Activated CD4-positive, alpha-beta memory T cell treated with anti-CD3 and anti-CD28 coated beads for 36 hours (primary cell): ENCODE measurements at regions not wholly inside any gene's neighbourhood (a gene's known extent, or its start where the extent isn't known, plus 50 kb on each side); places are given as distances from the start of the nearest gene placed in this dataset.
A peak's percentile ranks its signal among the peaks of the same experiment; 100 is the strongest.
"Not testable (repeated sequence)": the region's sequence is repeated elsewhere in the genome, so short reads cannot be mapped to it uniquely, and the experiment has no call there.

ENCODE experiments used
- CTCF ChIA-PET: fragments of 350-600 bp; sonication (Branson Sonifier 250); formaldehyde crosslinking; loops from one replicate; lab custom pipeline; 2021; ENCODE audit warnings: antibody characterized with exemption, inconsistent platforms; lab: Charles Lee
- POLR2A ChIA-PET: fragments of 350-600 bp; sonication (Branson Sonifier 250); formaldehyde crosslinking; loops from one replicate; lab custom pipeline; 2021; ENCODE audit warnings: antibody characterized with exemption; lab: Charles Lee
- DNase-seq: peaks from one replicate; pipeline ENCODE4 v3.0.0-alpha.2; 2020
- H3K27ac Mint-ChIP-seq: one replicate; pipeline ENCODE4 v1.8.0; 2021; ENCODE audit warnings: mixed read lengths
- H3K27me3 Mint-ChIP-seq: one replicate; pipeline ENCODE4 v1.8.0; 2021; ENCODE audit warnings: mixed read lengths
- H3K36me3 Mint-ChIP-seq: one replicate; pipeline ENCODE4 v1.8.0; 2021; ENCODE audit warnings: mixed read lengths
- H3K4me1 Mint-ChIP-seq: one replicate; pipeline ENCODE4 v1.8.0; 2021; ENCODE audit warnings: low read depth, mixed read lengths
- H3K4me3 Mint-ChIP-seq: one replicate; pipeline ENCODE4 v1.8.0; 2021; ENCODE audit warnings: mild to moderate bottlenecking, mixed read lengths
- H3K9me3 Mint-ChIP-seq: one replicate; pipeline ENCODE4 v1.8.0; 2021; ENCODE audit warnings: mixed read lengths
- intact Hi-C: fragments of 100-400 bp; cut with micrococcal nuclease; formaldehyde crosslinking; loops from one replicate; pipeline ENCODE4 v1.15.1; 2023

DNA sequence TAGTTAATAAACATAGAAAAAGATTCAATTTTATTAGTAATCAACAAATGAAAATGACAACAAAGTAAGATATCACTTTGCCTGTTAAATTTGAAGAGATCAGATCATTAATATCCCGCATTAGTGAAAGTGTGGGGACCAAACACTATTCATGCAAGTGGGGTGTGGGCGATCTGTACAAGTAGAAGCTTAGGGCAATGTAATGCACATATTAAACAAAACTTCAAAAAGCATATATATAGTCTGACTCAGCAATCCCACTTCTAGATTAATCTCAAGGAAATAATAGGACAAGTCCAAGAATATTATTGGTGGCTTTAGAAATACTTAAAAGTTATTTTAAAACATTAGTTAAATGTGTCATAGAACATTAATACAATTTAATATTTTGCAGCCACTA is 188.5 kb downstream of the LRRC70 start:
- intact Hi-C loops = no loop called here
- POLR2A ChIA-PET = no interaction called here
- no peak overlapping the region for H3K27ac Mint-ChIP-seq
- H3K27me3 Mint-ChIP-seq = no peaks in the 10 kb centered on the region
- DNase-seq = no peak
- no peaks in the 10 kb centered on the region for H3K9me3 Mint-ChIP-seq
- CTCF ChIA-PET = interaction anchor here (1.4 kb wide), 1 partner anchor 12 kb away, joined by 5 read pairs; no protein-coding TSS in a partner anchor
- no peaks in the 10 kb centered on the region for H3K4me1 Mint-ChIP-seq
- no peak overlapping the region for H3K4me3 Mint-ChIP-seq
- no peaks in the 10 kb centered on the region for H3K36me3 Mint-ChIP-seq

- Mint-ChIP-seq H3K36me3 (no peaks in the 10 kb centered on the region), H3K27ac (no peak overlapping the region), H3K4me3 (no peak overlapping the region), H3K27me3 (no peaks in the 10 kb centered on the region), H3K4me1 (no peaks in the 10 kb centered on the region), H3K9me3 (peaks cover 4% of the 10 kb centered on the region)
- intact Hi-C loops = no loop called here
- no peak for DNase-seq
- CTCF ChIA-PET = no interaction called here
- POLR2A ChIA-PET = no interaction called here
Measured at GRCh38 chr5:62762503-62762902, 183.9 kb downstream of the LRRC70 start.

GRCh38 chr5:62757686-62758085 is 179.1 kb downstream of the LRRC70 start:
- H3K27me3 Mint-ChIP-seq, H3K36me3 Mint-ChIP-seq, CTCF ChIA-PET, H3K4me1 Mint-ChIP-seq, POLR2A ChIA-PET, DNase-seq, H3K4me3 Mint-ChIP-seq, H3K27ac Mint-ChIP-seq, intact Hi-C loops: not testable (repeated sequence)
- H3K9me3 Mint-ChIP-seq = peaks cover 14% of the 10 kb centered on the region

DNA sequence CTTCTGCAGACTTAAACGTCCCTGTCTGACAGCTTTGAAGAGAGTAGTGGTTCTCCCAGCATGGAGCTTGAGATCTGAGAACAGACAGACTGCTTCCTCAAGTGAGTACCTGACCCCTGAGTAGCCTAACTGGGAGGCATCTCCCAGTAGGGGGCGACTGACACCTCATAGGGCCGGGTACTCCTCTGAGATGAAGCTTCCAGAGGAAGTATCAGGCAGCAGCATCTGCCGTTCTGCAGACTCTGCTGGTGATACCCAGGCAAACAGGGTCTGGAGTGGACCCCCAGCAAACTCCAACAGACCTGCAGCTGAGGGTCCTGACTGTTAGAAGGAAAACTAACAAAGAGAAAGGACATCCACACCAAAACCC is 174.4 kb downstream of the LRRC70 start:
- H3K27me3 Mint-ChIP-seq, POLR2A ChIA-PET, H3K27ac Mint-ChIP-seq, intact Hi-C loops, CTCF ChIA-PET, H3K4me1 Mint-ChIP-seq, DNase-seq, H3K36me3 Mint-ChIP-seq, H3K4me3 Mint-ChIP-seq: not testable (repeated sequence)
- H3K9me3 Mint-ChIP-seq = peaks cover 12% of the 10 kb centered on the region

DNA sequence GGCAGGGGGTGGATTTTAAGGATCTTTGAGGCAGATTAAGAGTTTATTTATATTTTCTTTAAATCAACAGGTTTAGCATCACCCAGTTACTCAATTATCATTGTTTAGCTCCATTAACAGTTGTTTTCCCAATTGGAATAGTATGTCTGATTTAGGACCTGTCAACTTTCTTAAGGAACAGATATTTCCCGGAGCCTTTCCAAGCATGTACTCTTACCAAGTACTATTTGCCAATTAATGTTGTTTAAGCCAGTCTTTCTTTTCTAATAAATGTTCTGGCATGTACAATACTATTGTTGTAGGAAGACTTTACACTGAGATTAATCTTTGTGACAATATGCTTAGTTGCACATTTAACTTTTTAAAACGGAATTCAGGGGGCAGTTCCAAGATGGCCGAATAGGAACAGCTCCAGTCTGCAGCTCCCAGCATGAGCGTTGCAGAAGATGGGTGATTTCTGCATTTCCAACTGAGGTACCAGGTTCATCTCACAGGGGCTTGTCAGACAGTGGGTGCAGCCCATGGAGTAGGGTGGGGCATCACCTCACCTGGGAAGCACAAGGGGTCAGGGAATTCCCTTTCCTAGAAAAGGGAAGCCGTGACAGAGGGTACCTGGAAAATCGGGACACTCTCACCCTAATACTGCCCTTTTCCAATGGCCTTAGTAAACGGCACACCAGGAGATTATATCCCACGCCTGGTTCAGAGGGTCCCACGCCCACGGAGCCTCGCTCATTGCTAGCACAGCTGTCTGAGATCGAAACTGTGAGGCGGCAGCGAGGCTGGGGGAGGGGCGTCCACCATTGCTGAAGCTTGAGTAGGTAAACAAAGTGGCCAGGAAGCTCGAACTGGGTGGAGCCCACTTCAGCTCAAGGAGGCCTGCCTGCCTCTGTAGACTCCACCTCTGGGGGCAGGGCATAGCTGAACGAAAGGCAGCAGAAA is 173.7 kb downstream of the LRRC70 start:
- H3K36me3 Mint-ChIP-seq, intact Hi-C loops, H3K27ac Mint-ChIP-seq, POLR2A ChIA-PET, CTCF ChIA-PET, H3K4me1 Mint-ChIP-seq, H3K4me3 Mint-ChIP-seq, DNase-seq, H3K27me3 Mint-ChIP-seq, H3K9me3 Mint-ChIP-seq: not testable (repeated sequence)

- no peaks in the 10 kb centered on the region for H3K9me3 Mint-ChIP-seq
- no peaks in the 10 kb centered on the region for H3K36me3 Mint-ChIP-seq
- DNase-seq = no peak
- no peak overlapping the region for H3K27ac Mint-ChIP-seq
- POLR2A ChIA-PET = no interaction called here
- intact Hi-C loops = no loop called here
- H3K27me3 Mint-ChIP-seq = peaks cover 12% of the 10 kb centered on the region
- CTCF ChIA-PET = no interaction called here
- H3K4me3 Mint-ChIP-seq = no peak overlapping the region
- no peaks in the 10 kb centered on the region for H3K4me1 Mint-ChIP-seq
Measured at GRCh38 chr5:62742207-62742606, 163.6 kb downstream of the LRRC70 start.

DNA sequence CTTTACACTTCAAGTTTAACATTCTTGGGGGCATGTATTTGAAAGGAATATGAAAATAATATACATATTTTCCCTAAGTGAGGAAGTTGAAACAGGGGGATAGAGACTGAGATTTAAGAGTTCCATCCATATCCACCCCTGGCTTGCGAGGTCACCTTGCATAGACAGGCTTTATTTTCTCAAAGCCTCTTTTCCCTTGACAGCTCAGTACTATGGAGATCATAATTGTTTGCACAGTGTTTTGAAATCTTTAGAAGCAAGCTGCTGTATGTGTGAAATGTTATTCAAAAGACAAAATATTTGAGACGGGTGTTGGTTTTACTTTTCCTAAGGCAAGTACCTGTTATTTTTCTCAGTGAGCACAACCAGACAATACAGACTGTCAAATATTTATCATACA is 163.1 kb downstream of the LRRC70 start:
- H3K4me1 Mint-ChIP-seq = no peaks in the 10 kb centered on the region
- no peak overlapping the region for H3K4me3 Mint-ChIP-seq
- ChIA-PET POLR2A (no interaction called here), CTCF (no interaction called here)
- H3K36me3 Mint-ChIP-seq = no peaks in the 10 kb centered on the region
- peaks cover 12% of the 10 kb centered on the region for H3K27me3 Mint-ChIP-seq
- no peak overlapping the region for H3K27ac Mint-ChIP-seq
- DNase-seq = no peak
- intact Hi-C loops = no loop called here
- H3K9me3 Mint-ChIP-seq = no peaks in the 10 kb centered on the region

- H3K27me3 Mint-ChIP-seq = peaks cover 11% of the 10 kb centered on the region
- H3K9me3 Mint-ChIP-seq = peaks cover 10% of the 10 kb centered on the region
- no peak overlapping the region for H3K27ac Mint-ChIP-seq
- POLR2A ChIA-PET = no interaction called here
- CTCF ChIA-PET = no interaction called here
- H3K4me1 Mint-ChIP-seq = no peaks in the 10 kb centered on the region
- intact Hi-C loops = no loop called here
- no peak for DNase-seq
- H3K4me3 Mint-ChIP-seq = no peak overlapping the region
- H3K36me3 Mint-ChIP-seq = no peaks in the 10 kb centered on the region
Measured at GRCh38 chr5:62737766-62738165, 159.1 kb downstream of the LRRC70 start.

GRCh38 chr5:62732677-62733121 is 154.1 kb downstream of the LRRC70 start:
- peaks cover 8% of the 10 kb centered on the region for H3K27me3 Mint-ChIP-seq
- no peaks in the 10 kb centered on the region for H3K36me3 Mint-ChIP-seq
- ChIA-PET CTCF (no interaction called here), POLR2A (no interaction called here)
- intact Hi-C loops = no loop called here
- H3K27ac Mint-ChIP-seq = no peak overlapping the region
- H3K4me3 Mint-ChIP-seq = no peak overlapping the region
- no peak for DNase-seq
- peaks cover 10% of the 10 kb centered on the region for H3K9me3 Mint-ChIP-seq
- no peaks in the 10 kb centered on the region for H3K4me1 Mint-ChIP-seq

DNA sequence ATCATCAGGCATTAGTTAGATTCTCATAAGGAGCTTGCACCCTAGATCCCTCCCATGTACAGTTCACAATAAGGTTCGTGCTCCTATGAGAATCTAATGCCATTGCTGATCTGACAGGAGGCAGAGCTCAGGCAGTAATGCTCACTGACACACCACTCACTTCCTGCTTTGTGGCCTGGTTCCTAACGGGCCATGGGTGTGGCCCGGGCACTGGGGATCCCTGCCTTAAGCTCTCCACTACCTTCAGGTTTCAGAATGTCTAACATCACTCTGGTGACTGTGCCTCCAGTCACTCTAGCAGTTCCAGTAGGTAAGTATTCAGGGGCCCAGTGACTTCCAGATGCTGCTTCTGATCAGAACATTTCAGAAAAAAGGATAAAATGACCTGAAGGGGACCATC is 152.4 kb downstream of the LRRC70 start:
- H3K27ac Mint-ChIP-seq = no peak overlapping the region
- peak; percentile 20 for DNase-seq
- no peaks in the 10 kb centered on the region for H3K4me1 Mint-ChIP-seq
- no peaks in the 10 kb centered on the region for H3K36me3 Mint-ChIP-seq
- intact Hi-C loops = no loop called here
- H3K4me3 Mint-ChIP-seq = no peak overlapping the region
- ChIA-PET POLR2A (no interaction called here), CTCF (interaction anchor here (1.0 to 1.7 kb wide), 3 partner anchors 11 to 48 kb away, joined by 3 read pairs; no protein-coding TSS in a partner anchor)
- peaks cover 8% of the 10 kb centered on the region for H3K27me3 Mint-ChIP-seq
- peaks cover 10% of the 10 kb centered on the region for H3K9me3 Mint-ChIP-seq

DNA sequence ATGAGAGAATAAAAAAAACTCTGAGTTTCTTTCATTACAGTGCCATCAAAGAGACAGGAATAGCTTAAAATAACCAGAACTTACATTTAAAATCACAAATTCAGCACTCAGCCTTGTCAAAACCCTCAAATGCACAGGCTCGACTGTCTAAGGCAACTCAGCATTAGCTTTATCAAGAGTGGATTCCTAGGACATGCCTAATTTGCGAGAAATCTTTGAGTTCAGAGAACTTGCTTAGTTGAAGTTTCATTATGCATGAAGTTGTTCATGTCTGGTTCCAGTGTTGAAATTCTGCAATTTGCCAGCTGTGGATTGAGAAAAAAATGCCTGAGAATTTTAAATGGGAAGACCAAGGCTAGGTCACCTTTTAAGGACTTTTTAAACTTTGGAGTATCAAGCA is 151.1 kb downstream of the LRRC70 start:
- Mint-ChIP-seq H3K4me1 (no peaks in the 10 kb centered on the region), H3K9me3 (peaks cover 6% of the 10 kb centered on the region), H3K27me3 (peaks cover 4% of the 10 kb centered on the region), H3K36me3 (no peaks in the 10 kb centered on the region), H3K4me3 (no peak overlapping the region), H3K27ac (no peak overlapping the region)
- ChIA-PET CTCF (no interaction called here), POLR2A (no interaction called here)
- no peak for DNase-seq
- intact Hi-C loops = no loop called here

GRCh38 chr5:62727861-62728260 is 149.2 kb downstream of the LRRC70 start:
- intact Hi-C loops = no loop called here
- Mint-ChIP-seq H3K36me3 (no peaks in the 10 kb centered on the region), H3K9me3 (no peaks in the 10 kb centered on the region), H3K27me3 (no peaks in the 10 kb centered on the region), H3K4me1 (no peaks in the 10 kb centered on the region), H3K27ac (no peak overlapping the region), H3K4me3 (no peak overlapping the region)
- ChIA-PET POLR2A (no interaction called here), CTCF (no interaction called here)
- DNase-seq = no peak

DNA sequence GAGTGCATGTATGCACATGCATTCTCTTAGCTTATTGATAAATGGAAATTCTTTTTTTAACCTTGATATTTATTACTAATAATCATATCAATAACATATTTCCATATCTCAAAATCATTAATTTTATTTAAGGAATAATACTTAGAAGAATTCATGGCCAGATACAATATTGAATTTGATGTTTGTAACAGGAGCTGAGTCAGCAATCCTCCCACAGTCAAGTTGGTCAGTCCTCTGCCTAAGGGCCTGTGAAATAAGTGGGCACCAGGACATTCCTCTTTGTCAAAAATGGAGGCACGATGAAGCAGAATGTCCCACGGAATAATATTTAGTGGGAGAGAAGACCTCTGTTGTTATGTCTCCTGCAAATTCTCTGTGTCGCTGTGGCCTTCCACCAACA is 148.6 kb downstream of the LRRC70 start:
- Mint-ChIP-seq H3K27me3 (peaks cover 2% of the 10 kb centered on the region), H3K4me3 (no peak overlapping the region)
- CTCF ChIA-PET = no interaction called here

More for the DNA sequence above, 148.6 kb downstream of the LRRC70 start:
- POLR2A ChIA-PET = no interaction called here
- no peak overlapping the region for H3K27ac Mint-ChIP-seq
- intact Hi-C loops = no loop called here
- no peaks in the 10 kb centered on the region for H3K36me3 Mint-ChIP-seq
- no peak for DNase-seq
- no peaks in the 10 kb centered on the region for H3K9me3 Mint-ChIP-seq
- no peaks in the 10 kb centered on the region for H3K4me1 Mint-ChIP-seq
